GM23338 (cell line): ENCODE measurements at regions not wholly inside any gene's neighbourhood (a gene's known extent, or its start where the extent isn't known, plus 50 kb on each side); places are given as distances from the start of the nearest gene placed in this dataset.

Source experiments
- ATAC-seq: fragments of 200-7000 bp; cut with Tn5 transposase; 3 replicates; pipeline ENCODE4 v1.9.1; 2020
- DNase-seq: peaks from one replicate; pipeline ENCODE4 v3.0.0-alpha.2; 2015; ENCODE audit warnings: low spot score
- H2AFZ ChIP-seq: fragments of 200-600 bp; sonication (generic); 2 replicates; pipeline ENCODE4 v1.8.0; 2016; ENCODE audit warnings: antibody characterized with exemption, mild to moderate bottlenecking, moderate library complexity
- H3F3A ChIP-seq: fragments of 200-600 bp; sonication (generic); replicated peaks from 2 replicates; pipeline ENCODE4 v1.8.0; 2017; ENCODE audit warnings: antibody characterized with exemption, mixed run types, low read depth
- H3K27ac ChIP-seq: fragments of 200-600 bp; sonication (generic); 2 replicates; pipeline ENCODE4 v1.6.1; 2016; ENCODE audit warnings: low read depth
- H3K27me3 ChIP-seq: fragments of 200-600 bp; sonication (generic); 2 replicates; pipeline ENCODE4 v1.8.0; 2016; ENCODE audit warnings: mild to moderate bottlenecking, mixed run types, moderate library complexity; ENCODE audit not compliant: insufficient read depth
- H3K36me3 ChIP-seq: fragments of 200-600 bp; sonication (generic); 2 replicates; pipeline ENCODE4 v1.8.0; 2016; ENCODE audit warnings: mild to moderate bottlenecking; ENCODE audit not compliant: insufficient read depth
- H3K4me1 ChIP-seq: fragments of 200-600 bp; sonication (generic); 2 replicates; pipeline ENCODE4 v1.8.0; 2016; ENCODE audit warnings: mild to moderate bottlenecking, moderate library complexity; ENCODE audit not compliant: insufficient read depth
- H3K4me2 ChIP-seq: fragments of 200-600 bp; sonication (generic); 2 replicates; pipeline ENCODE4 v1.7.1; 2017; ENCODE audit warnings: mixed run types
- H3K4me3 ChIP-seq: fragments of 200-600 bp; sonication (generic); 2 replicates; pipeline ENCODE4 v1.6.1; 2016; ENCODE audit warnings: mixed run types
- H3K79me2 ChIP-seq: fragments of 200-600 bp; sonication (generic); replicated peaks from 2 replicates; pipeline ENCODE4 v1.8.0; 2017; ENCODE audit warnings: mild to moderate bottlenecking; ENCODE audit not compliant: insufficient read depth
- H3K9me2 ChIP-seq: fragments of 200-600 bp; sonication (generic); 2 replicates; pipeline ENCODE4 v1.8.0; 2017; ENCODE audit not compliant: insufficient read depth
- H4K20me1 ChIP-seq: fragments of 200-600 bp; sonication (generic); replicated peaks from 2 replicates; pipeline ENCODE4 v1.8.0; 2017; ENCODE audit warnings: mild to moderate bottlenecking; ENCODE audit not compliant: insufficient read depth
- H3K27ac Mint-ChIP-seq: 2 replicates; pipeline ENCODE4 v1.8.0; 2020; ENCODE audit warnings: inconsistent platforms, mild to moderate bottlenecking, moderate library complexity, mixed read lengths
- H3K27me3 Mint-ChIP-seq: 3 replicates; pipeline ENCODE4 v1.8.0; 2022; ENCODE audit warnings: low read depth, mild to moderate bottlenecking, moderate library complexity, mixed read lengths, inconsistent platforms; ENCODE audit not compliant: insufficient read depth, poor library complexity
- H3K36me3 Mint-ChIP-seq: 3 replicates; pipeline ENCODE4 v1.8.0; 2021; ENCODE audit warnings: low read depth, mild to moderate bottlenecking, inconsistent platforms, moderate library complexity, mixed read lengths
- H3K4me1 Mint-ChIP-seq: 3 replicates; pipeline ENCODE4 v1.8.0; 2020; ENCODE audit warnings: mild to moderate bottlenecking, inconsistent platforms, mixed read lengths
- H3K4me3 Mint-ChIP-seq: 3 replicates; pipeline ENCODE4 v1.8.0; 2021; ENCODE audit warnings: moderate library complexity, mild to moderate bottlenecking, inconsistent platforms, mixed read lengths
- H3K9me3 Mint-ChIP-seq: 3 replicates; pipeline ENCODE4 v1.8.0; 2020; ENCODE audit warnings: moderate library complexity, mild to moderate bottlenecking, inconsistent platforms, mixed read lengths
- CREB1 ChIP-seq: fragments of 250-450 bp; sonication (Bioruptor Pico); IDR thresholded peaks from 2 replicates; pipeline ENCODE4 v1.5.0; 2020; ENCODE audit warnings: low read depth, mild to moderate bottlenecking, moderate library complexity
- CTCF ChIP-seq, 2 experiments: fragments of 200-600 bp in 1 of 2; sonication (generic) in 1 of 2; conservative IDR thresholded peaks; 2 replicates each; pipeline versions ENCODE4 v1.5.1 to v1.6.1; 2016 to 2017; ENCODE audit warnings: antibody characterized with exemption in 2 of 2, low read depth in 2 of 2, mild to moderate bottlenecking in 2 of 2, moderate library complexity in 1 of 2
- ETS1 ChIP-seq: IDR thresholded peaks from 2 replicates; pipeline ENCODE4 v1.6.1; 2016; ENCODE audit warnings: antibody characterized with exemption
- EZH2 ChIP-seq: fragments of 200-600 bp; sonication (generic); IDR thresholded peaks from one replicate; pipeline ENCODE4 v1.8.0; 2017; ENCODE audit warnings: antibody characterized with exemption, mild to moderate bottlenecking, low read depth; ENCODE audit not compliant: unreplicated experiment
- EZH2phosphoT487 ChIP-seq: fragments of 200-600 bp; sonication (generic); IDR thresholded peaks from one replicate; pipeline ENCODE4 v1.8.1; 2018; ENCODE audit warnings: antibody characterized with exemption; ENCODE audit not compliant: unreplicated experiment
- JUNB ChIP-seq: IDR thresholded peaks from one replicate; pipeline ENCODE4 v1.6.1; 2016; ENCODE audit warnings: antibody characterized with exemption; ENCODE audit not compliant: unreplicated experiment
- NANOG ChIP-seq: IDR thresholded peaks from 2 replicates; pipeline ENCODE4 v1.6.1; 2016; ENCODE audit warnings: antibody characterized with exemption, borderline replicate concordance
- POLR2AphosphoS5 ChIP-seq: IDR thresholded peaks from 2 replicates; pipeline ENCODE4 v1.6.1; 2016; ENCODE audit warnings: antibody characterized with exemption, low read depth
- STAT1 ChIP-seq: IDR thresholded peaks from one replicate; pipeline ENCODE4 v1.6.1; 2016; ENCODE audit warnings: antibody characterized with exemption; ENCODE audit not compliant: unreplicated experiment
- ZNF114 ChIP-seq: fragments of 250-450 bp; sonication (Bioruptor Pico); IDR thresholded peaks from 2 replicates; pipeline ENCODE4 v1.5.0; 2020; ENCODE audit warnings: mild to moderate bottlenecking, moderate library complexity
- ZNF331 ChIP-seq: fragments of 250-450 bp; sonication (Bioruptor Pico); IDR thresholded peaks from 2 replicates; pipeline ENCODE4 v1.5.0; 2020; ENCODE audit warnings: low read depth, mild to moderate bottlenecking, moderate library complexity
- TF ChIP-seq, protein P1 (sequence below): IDR thresholded peaks from one replicate; pipeline ENCODE4 v1.6.1; 2018; ENCODE audit warnings: antibody characterized with exemption; ENCODE audit not compliant: unreplicated experiment
- TF ChIP-seq, protein P2 (sequence below): fragments of 250-450 bp; sonication (Bioruptor Pico); IDR thresholded peaks from 2 replicates; pipeline ENCODE4 v1.5.0; 2020; ENCODE audit warnings: mild to moderate bottlenecking, moderate library complexity

DNA sequence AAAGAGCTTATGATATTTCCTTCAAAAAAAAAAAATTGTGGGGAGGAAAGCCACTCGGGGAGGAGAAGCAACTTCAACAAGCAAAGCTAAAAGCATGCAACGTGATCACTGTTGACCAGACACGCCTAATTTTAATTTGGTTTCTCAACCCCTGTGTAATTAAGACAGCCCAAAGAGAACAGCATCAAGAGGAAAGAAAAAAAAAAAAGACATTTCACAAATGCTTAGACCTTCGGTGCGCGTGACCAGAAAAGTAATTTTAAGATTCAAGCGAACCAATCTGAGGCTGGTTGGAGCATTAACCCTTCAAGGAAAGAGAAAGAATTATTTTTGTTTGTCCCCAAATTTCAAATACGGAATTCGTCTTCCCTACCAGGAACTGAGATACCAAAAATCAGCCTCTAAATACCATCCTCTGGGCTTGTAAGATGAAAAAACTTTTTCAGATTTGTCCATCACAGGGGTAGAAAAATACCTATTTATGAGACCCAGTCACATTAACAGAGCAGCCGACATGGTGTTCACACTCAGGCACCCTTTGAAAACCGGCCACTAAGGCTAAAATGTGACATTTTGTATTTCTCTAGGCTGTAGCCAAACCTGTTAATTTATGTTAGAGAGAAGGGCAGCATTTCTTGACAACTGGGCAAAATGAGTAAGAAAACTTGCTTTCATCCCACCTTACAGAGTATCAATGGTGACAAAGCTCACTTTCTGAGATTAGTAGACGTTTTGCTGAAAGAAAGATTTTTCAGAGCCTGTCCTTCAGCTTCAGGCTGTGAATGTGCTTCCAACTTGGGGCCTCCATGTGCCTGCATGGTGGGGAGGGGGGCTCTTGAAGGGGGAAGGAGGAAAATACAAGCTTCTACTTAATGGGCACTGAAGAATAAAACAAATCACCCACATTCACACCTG is 179.9 kb upstream of the KLF14 start:
- Histone ChIP-seq H3K27me3 (no peaks in the 10 kb centered on the region), H4K20me1 (no peaks in the 10 kb centered on the region), H3K4me2 (peak overlapping the region; percentile 19; the same call in 1 of the 2 replicates), H3K4me1 (peaks cover 45% of the 10 kb centered on the region), H3K79me2 (no peaks in the 10 kb centered on the region), H2AFZ (no peak overlapping the region), H3K36me3 (no peaks in the 10 kb centered on the region), H3K4me3 (no peak overlapping the region), H3K9me2 (no peaks in the 10 kb centered on the region), H3F3A (no peaks in the 10 kb centered on the region), H3K27ac (peak overlapping the region; percentile 78)
- H3K27ac Mint-ChIP-seq = peak overlapping the region; percentile 88
- TF ChIP-seq ETS1 = no peak
- no peak for TF ChIP-seq EZH2phosphoT487
- TF ChIP-seq, protein P1, sequence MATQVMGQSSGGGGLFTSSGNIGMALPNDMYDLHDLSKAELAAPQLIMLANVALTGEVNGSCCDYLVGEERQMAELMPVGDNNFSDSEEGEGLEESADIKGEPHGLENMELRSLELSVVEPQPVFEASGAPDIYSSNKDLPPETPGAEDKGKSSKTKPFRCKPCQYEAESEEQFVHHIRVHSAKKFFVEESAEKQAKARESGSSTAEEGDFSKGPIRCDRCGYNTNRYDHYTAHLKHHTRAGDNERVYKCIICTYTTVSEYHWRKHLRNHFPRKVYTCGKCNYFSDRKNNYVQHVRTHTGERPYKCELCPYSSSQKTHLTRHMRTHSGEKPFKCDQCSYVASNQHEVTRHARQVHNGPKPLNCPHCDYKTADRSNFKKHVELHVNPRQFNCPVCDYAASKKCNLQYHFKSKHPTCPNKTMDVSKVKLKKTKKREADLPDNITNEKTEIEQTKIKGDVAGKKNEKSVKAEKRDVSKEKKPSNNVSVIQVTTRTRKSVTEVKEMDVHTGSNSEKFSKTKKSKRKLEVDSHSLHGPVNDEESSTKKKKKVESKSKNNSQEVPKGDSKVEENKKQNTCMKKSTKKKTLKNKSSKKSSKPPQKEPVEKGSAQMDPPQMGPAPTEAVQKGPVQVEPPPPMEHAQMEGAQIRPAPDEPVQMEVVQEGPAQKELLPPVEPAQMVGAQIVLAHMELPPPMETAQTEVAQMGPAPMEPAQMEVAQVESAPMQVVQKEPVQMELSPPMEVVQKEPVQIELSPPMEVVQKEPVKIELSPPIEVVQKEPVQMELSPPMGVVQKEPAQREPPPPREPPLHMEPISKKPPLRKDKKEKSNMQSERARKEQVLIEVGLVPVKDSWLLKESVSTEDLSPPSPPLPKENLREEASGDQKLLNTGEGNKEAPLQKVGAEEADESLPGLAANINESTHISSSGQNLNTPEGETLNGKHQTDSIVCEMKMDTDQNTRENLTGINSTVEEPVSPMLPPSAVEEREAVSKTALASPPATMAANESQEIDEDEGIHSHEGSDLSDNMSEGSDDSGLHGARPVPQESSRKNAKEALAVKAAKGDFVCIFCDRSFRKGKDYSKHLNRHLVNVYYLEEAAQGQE = no peak
- TF ChIP-seq, protein P2, sequence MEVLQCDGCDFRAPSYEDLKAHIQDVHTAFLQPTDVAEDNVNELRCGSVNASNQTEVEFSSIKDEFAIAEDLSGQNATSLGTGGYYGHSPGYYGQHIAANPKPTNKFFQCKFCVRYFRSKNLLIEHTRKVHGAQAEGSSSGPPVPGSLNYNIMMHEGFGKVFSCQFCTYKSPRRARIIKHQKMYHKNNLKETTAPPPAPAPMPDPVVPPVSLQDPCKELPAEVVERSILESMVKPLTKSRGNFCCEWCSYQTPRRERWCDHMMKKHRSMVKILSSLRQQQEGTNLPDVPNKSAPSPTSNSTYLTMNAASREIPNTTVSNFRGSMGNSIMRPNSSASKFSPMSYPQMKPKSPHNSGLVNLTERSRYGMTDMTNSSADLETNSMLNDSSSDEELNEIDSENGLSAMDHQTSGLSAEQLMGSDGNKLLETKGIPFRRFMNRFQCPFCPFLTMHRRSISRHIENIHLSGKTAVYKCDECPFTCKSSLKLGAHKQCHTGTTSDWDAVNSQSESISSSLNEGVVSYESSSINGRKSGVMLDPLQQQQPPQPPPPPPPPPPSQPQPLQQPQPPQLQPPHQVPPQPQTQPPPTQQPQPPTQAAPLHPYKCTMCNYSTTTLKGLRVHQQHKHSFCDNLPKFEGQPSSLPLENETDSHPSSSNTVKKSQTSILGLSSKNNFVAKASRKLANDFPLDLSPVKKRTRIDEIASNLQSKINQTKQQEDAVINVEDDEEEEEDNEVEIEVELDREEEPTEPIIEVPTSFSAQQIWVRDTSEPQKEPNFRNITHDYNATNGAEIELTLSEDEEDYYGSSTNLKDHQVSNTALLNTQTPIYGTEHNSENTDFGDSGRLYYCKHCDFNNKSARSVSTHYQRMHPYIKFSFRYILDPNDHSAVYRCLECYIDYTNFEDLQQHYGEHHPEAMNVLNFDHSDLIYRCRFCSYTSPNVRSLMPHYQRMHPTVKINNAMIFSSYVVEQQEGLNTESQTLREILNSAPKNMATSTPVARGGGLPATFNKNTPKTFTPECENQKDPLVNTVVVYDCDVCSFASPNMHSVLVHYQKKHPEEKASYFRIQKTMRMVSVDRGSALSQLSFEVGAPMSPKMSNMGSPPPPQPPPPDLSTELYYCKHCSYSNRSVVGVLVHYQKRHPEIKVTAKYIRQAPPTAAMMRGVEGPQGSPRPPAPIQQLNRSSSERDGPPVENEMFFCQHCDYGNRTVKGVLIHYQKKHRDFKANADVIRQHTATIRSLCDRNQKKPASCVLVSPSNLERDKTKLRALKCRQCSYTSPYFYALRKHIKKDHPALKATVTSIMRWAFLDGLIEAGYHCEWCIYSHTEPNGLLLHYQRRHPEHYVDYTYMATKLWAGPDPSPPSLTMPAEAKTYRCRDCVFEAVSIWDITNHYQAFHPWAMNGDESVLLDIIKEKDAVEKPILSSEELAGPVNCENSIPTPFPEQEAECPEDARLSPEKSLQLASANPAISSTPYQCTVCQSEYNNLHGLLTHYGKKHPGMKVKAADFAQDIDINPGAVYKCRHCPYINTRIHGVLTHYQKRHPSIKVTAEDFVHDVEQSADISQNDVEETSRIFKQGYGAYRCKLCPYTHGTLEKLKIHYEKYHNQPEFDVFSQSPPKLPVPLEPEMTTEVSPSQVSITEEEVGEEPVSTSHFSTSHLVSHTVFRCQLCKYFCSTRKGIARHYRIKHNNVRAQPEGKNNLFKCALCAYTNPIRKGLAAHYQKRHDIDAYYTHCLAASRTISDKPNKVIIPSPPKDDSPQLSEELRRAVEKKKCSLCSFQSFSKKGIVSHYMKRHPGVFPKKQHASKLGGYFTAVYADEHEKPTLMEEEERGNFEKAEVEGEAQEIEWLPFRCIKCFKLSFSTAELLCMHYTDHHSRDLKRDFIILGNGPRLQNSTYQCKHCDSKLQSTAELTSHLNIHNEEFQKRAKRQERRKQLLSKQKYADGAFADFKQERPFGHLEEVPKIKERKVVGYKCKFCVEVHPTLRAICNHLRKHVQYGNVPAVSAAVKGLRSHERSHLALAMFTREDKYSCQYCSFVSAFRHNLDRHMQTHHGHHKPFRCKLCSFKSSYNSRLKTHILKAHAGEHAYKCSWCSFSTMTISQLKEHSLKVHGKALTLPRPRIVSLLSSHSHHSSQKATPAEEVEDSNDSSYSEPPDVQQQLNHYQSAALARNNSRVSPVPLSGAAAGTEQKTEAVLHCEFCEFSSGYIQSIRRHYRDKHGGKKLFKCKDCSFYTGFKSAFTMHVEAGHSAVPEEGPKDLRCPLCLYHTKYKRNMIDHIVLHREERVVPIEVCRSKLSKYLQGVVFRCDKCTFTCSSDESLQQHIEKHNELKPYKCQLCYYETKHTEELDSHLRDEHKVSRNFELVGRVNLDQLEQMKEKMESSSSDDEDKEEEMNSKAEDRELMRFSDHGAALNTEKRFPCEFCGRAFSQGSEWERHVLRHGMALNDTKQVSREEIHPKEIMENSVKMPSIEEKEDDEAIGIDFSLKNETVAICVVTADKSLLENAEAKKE = no peak
- TF ChIP-seq CTCF (conservative IDR thresholded peaks at IDR 0.05; ENCODE audit: low read depth in 2 of 2) = no peak
- no peak for TF ChIP-seq JUNB
- TF ChIP-seq NANOG = no peak
- no peak for TF ChIP-seq CREB1
- TF ChIP-seq ZNF331 = no peak
- no peak for TF ChIP-seq ZNF114 (CRISPR knock-in tag)
- TF ChIP-seq STAT1 = no peak
- no peak for TF ChIP-seq EZH2
- TF ChIP-seq POLR2AphosphoS5 = no peak
- H3K4me1 Mint-ChIP-seq = peaks cover 76% of the 10 kb centered on the region
- no peaks in the 10 kb centered on the region for H3K9me3 Mint-ChIP-seq
- no peak overlapping the region for H3K4me3 Mint-ChIP-seq
- ATAC-seq (no peak), DNase-seq (no peak)
- H3K36me3 Mint-ChIP-seq = no peaks in the 10 kb centered on the region
- H3K27me3 Mint-ChIP-seq = peaks cover 18% of the 10 kb centered on the region
